ES-I3 (cell line): ENCODE measurements at regions not wholly inside any gene's neighbourhood (a gene's known extent, or its start where the extent isn't known, plus 50 kb on each side); places are given as distances from the start of the nearest gene placed in this dataset.

Source experiments
- H3K36me3 ChIP-seq: 2 replicates; pipeline ENCODE4 v1.6.1; 2013; ENCODE audit warnings: mild to moderate bottlenecking, low read length, control low read depth, moderate library complexity; ENCODE audit not compliant: insufficient read depth
- H3K4me1 ChIP-seq: 2 replicates; pipeline ENCODE4 v1.6.1; 2013; ENCODE audit warnings: mild to moderate bottlenecking, control low read depth, low read length; ENCODE audit not compliant: insufficient read depth
- H3K9ac ChIP-seq: 2 replicates; pipeline ENCODE4 v1.6.1; 2013; ENCODE audit warnings: low read depth, mild to moderate bottlenecking, low read length, moderate library complexity
- H3K9me3 ChIP-seq: 2 replicates; pipeline ENCODE4 v1.6.1; 2013; ENCODE audit warnings: mild to moderate bottlenecking, low read length, moderate library complexity; ENCODE audit not compliant: control insufficient read depth, insufficient read depth

GRCh38 chr15:87239582-87240230 is 1016.8 kb downstream of the NTRK3 start:
- no peaks in the 10 kb centered on the region for H3K4me1 ChIP-seq
- no peaks in the 10 kb centered on the region for H3K36me3 ChIP-seq
- no peak overlapping the region for H3K9ac ChIP-seq
- no peaks in the 10 kb centered on the region for H3K9me3 ChIP-seq

- Histone ChIP-seq H3K4me1 (no peaks in the 10 kb centered on the region), H3K9me3 (no peaks in the 10 kb centered on the region), H3K9ac (no peak overlapping the region), H3K36me3 (no peaks in the 10 kb centered on the region)
These were observed 1018.0 kb downstream of the NTRK3 start for GRCh38 chr15:87238451-87239068.

- H3K36me3 ChIP-seq = no peaks in the 10 kb centered on the region
- H3K9ac ChIP-seq = no peak overlapping the region
- no peaks in the 10 kb centered on the region for H3K4me1 ChIP-seq
- no peaks in the 10 kb centered on the region for H3K9me3 ChIP-seq
These were observed 1028.1 kb downstream of the NTRK3 start for GRCh38 chr15:87228460-87228859.

- Histone ChIP-seq H3K36me3 (no peaks in the 10 kb centered on the region), H3K9me3 (no peaks in the 10 kb centered on the region), H3K9ac (no peak overlapping the region), H3K4me1 (no peaks in the 10 kb centered on the region)
These were observed 1028.7 kb downstream of the NTRK3 start for GRCh38 chr15:87227846-87228245.

- no peaks in the 10 kb centered on the region for H3K4me1 ChIP-seq
These were observed 1031.1 kb downstream of the NTRK3 start for GRCh38 chr15:87225436-87225835.

GRCh38 chr15:87224404-87224803 is 1032.1 kb downstream of the NTRK3 start:
- no peaks in the 10 kb centered on the region for H3K9me3 ChIP-seq
- no peak overlapping the region for H3K9ac ChIP-seq
- H3K36me3 ChIP-seq = no peaks in the 10 kb centered on the region
- no peaks in the 10 kb centered on the region for H3K4me1 ChIP-seq

More at GRCh38 chr15:87225436-87225835, 1031.1 kb downstream of the NTRK3 start:
- Histone ChIP-seq H3K36me3 (no peaks in the 10 kb centered on the region), H3K9me3 (no peaks in the 10 kb centered on the region), H3K9ac (no peak overlapping the region)

- Histone ChIP-seq H3K9me3 (no peaks in the 10 kb centered on the region), H3K9ac (no peak overlapping the region), H3K4me1 (peaks cover 4% of the 10 kb centered on the region; the same call in 1 of the 2 replicates), H3K36me3 (no peaks in the 10 kb centered on the region)
These were observed 1036.6 kb downstream of the NTRK3 start for GRCh38 chr15:87219650-87220615.

GRCh38 chr15:87215100-87215499 is 1041.4 kb downstream of the NTRK3 start:
- Histone ChIP-seq H3K36me3 (no peaks in the 10 kb centered on the region), H3K4me1 (peaks cover 5% of the 10 kb centered on the region; the same call in 1 of the 2 replicates), H3K9me3 (no peaks in the 10 kb centered on the region), H3K9ac (no peak overlapping the region)

GRCh38 chr15:87213626-87214025 is 1042.9 kb downstream of the NTRK3 start:
- Histone ChIP-seq H3K4me1 (peaks cover 5% of the 10 kb centered on the region; the same call in 1 of the 2 replicates), H3K36me3 (no peaks in the 10 kb centered on the region), H3K9me3 (no peaks in the 10 kb centered on the region), H3K9ac (no peak overlapping the region)

- H3K4me1 ChIP-seq = peaks cover 5% of the 10 kb centered on the region; the same call in 1 of the 2 replicates
- no peaks in the 10 kb centered on the region for H3K36me3 ChIP-seq
- no peak overlapping the region for H3K9ac ChIP-seq
- no peaks in the 10 kb centered on the region for H3K9me3 ChIP-seq
These were observed 1044.5 kb downstream of the NTRK3 start for GRCh38 chr15:87212041-87212440.

- Histone ChIP-seq H3K36me3 (no peaks in the 10 kb centered on the region), H3K9ac (no peak overlapping the region), H3K9me3 (no peaks in the 10 kb centered on the region), H3K4me1 (peaks cover 5% of the 10 kb centered on the region; the same call in 1 of the 2 replicates)
These were observed 1045.0 kb downstream of the NTRK3 start for GRCh38 chr15:87211547-87211946.

GRCh38 chr15:87209891-87210689 is 1046.4 kb downstream of the NTRK3 start:
- Histone ChIP-seq H3K4me1 (peaks cover 2% of the 10 kb centered on the region; the same call in 1 of the 2 replicates), H3K9me3 (no peaks in the 10 kb centered on the region), H3K36me3 (no peaks in the 10 kb centered on the region), H3K9ac (no peak overlapping the region)

GRCh38 chr15:87207990-87208580 is 1048.5 kb downstream of the NTRK3 start:
- Histone ChIP-seq H3K9me3 (no peaks in the 10 kb centered on the region), H3K4me1 (no peaks in the 10 kb centered on the region), H3K9ac (no peak overlapping the region), H3K36me3 (no peaks in the 10 kb centered on the region)
